B cell (primary cell): ENCODE measurements at regions not wholly inside any gene's neighbourhood (a gene's known extent, or its start where the extent isn't known, plus 50 kb on each side); places are given as distances from the start of the nearest gene placed in this dataset.

Source experiments
- EZH2 ChIP-seq: IDR thresholded peaks from 2 replicates; pipeline ENCODE4 v1.6.1; 2012; ENCODE audit warnings: borderline replicate concordance, low read depth, mild to moderate bottlenecking, moderate library complexity, low read length; ENCODE audit not compliant: insufficient read depth, poor library complexity, severe bottlenecking
- TF ChIP-seq, protein P1 (sequence below): fragments of 200-600 bp; IDR thresholded peaks from one replicate; pipeline ENCODE4 v1.8.0; 2022; ENCODE audit warnings: antibody characterized with exemption, mild to moderate bottlenecking

DNA sequence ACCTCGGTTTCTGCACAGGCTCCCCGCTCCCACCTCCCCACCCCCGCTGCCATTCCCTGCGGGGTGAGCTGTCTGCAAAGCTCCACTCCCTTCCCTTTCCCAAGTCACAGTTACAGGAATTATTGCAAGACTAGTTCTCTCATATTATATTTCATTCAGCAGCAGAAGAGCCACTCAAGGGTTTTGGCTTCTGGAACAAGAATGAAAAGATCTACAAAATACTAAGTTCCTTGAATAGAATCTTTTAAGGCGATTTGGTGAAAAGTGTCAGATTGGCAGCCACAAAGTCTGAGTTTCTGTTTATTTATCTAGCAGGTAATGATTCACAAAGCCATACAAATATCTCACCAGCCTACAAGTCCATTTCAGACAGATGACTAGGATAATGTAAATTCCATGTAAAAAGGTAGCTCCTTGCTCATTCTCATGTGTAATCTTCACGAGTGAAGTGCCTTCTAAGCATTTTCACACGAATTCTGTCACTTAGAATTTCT is 221.9 kb upstream of the RBBP8 start:
- TF ChIP-seq, protein P1, sequence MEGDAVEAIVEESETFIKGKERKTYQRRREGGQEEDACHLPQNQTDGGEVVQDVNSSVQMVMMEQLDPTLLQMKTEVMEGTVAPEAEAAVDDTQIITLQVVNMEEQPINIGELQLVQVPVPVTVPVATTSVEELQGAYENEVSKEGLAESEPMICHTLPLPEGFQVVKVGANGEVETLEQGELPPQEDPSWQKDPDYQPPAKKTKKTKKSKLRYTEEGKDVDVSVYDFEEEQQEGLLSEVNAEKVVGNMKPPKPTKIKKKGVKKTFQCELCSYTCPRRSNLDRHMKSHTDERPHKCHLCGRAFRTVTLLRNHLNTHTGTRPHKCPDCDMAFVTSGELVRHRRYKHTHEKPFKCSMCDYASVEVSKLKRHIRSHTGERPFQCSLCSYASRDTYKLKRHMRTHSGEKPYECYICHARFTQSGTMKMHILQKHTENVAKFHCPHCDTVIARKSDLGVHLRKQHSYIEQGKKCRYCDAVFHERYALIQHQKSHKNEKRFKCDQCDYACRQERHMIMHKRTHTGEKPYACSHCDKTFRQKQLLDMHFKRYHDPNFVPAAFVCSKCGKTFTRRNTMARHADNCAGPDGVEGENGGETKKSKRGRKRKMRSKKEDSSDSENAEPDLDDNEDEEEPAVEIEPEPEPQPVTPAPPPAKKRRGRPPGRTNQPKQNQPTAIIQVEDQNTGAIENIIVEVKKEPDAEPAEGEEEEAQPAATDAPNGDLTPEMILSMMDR, result no peak
- no peak for TF ChIP-seq EZH2
